RWPE2 (cell line): ENCODE measurements at regions not wholly inside any gene's neighbourhood (a gene's known extent, or its start where the extent isn't known, plus 50 kb on each side); places are given as distances from the start of the nearest gene placed in this dataset.

ENCODE experiments used
- ATAC-seq: fragments of 200-7000 bp; cut with Tn5 transposase; 3 replicates; pipeline ENCODE4 v1.9.1; 2021; ENCODE audit warnings: low read depth
- DNase-seq: peaks from one replicate; pipeline ENCODE4 v3.0.0-alpha.2; 2020; ENCODE audit warnings: low spot score
- H3K27ac ChIP-seq: fragments of 450-650 bp; 2 replicates; pipeline ENCODE4 v1.5.1; 2017; ENCODE audit warnings: mild to moderate bottlenecking; ENCODE audit not compliant: poor library complexity, severe bottlenecking
- H3K27me3 ChIP-seq: fragments of 250-450 bp; sonication (Bioruptor Pico); 2 replicates; pipeline ENCODE4 v1.5.1; 2021; ENCODE audit warnings: mild to moderate bottlenecking, moderate library complexity; ENCODE audit not compliant: insufficient read depth, poor library complexity, severe bottlenecking
- H3K36me3 ChIP-seq: fragments of 250-450 bp; sonication (Bioruptor Pico); 2 replicates; pipeline ENCODE4 v1.5.1; 2020; ENCODE audit warnings: low read depth, mild to moderate bottlenecking, moderate library complexity
- H3K4me1 ChIP-seq: fragments of 250-450 bp; sonication (Bioruptor Pico); 2 replicates; pipeline ENCODE4 v1.5.1; 2021; ENCODE audit warnings: mild to moderate bottlenecking, moderate library complexity; ENCODE audit not compliant: insufficient read depth, poor library complexity, severe bottlenecking
- H3K4me3 ChIP-seq: fragments of 250-450 bp; sonication (Bioruptor Pico); 2 replicates; pipeline ENCODE4 v1.5.1; 2021; ENCODE audit warnings: mild to moderate bottlenecking, moderate library complexity; ENCODE audit not compliant: severe bottlenecking
- H3K9me3 ChIP-seq: fragments of 250-450 bp; sonication (Bioruptor Pico); 2 replicates; pipeline ENCODE4 v1.5.1; 2021; ENCODE audit warnings: mild to moderate bottlenecking, moderate library complexity; ENCODE audit not compliant: severe bottlenecking
- TF ChIP-seq, protein P1 (sequence below): fragments of 450-650 bp; IDR thresholded peaks from one replicate; pipeline ENCODE4 v1.5.1; 2017; ENCODE audit warnings: mild to moderate bottlenecking, moderate library complexity; ENCODE audit not compliant: poor library complexity, severe bottlenecking

DNA sequence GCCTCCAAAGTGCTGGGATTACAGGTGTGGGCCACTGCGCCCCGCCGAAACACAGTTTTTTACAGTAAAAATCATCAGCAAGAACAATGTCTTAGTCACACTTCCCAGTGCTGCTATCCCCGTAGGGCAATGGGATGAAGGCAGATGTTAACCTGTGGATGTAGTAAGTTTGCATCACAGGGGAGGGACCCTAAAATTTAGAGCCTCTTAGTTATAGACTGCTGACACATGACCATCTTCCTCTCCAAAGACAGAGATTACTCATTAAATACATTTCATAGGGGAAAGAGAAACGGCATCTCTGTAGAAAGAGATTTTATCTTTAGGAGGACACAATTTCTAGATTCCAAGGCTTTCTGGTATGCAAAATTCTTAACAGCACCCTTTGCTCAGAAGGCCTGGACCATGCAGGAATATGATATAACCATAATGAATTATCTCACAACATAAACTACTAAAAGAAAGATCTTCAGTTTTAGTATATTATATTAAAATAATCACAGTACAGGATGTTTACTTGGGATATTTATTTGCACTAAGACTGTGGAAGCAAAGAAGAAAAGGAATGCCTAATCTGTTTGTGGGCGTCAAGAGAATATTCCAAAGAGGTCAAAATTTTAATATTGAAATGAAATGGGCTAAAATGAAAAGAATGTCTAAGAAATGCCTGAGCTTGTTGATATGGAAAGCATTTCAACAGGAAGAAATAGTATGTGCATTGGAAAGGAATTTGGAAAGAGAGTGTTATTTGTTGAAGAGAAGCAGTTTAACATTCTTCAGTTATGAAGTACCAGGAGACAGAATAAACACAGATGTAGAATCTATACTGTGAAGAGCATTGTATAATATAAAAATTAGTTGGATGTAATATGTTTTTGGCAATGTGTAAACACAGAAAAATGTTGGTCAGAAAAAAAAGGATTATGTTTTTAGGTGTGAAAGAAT lies 1228.3 kb upstream of the CHAC2 start:
- TF ChIP-seq, protein P1, sequence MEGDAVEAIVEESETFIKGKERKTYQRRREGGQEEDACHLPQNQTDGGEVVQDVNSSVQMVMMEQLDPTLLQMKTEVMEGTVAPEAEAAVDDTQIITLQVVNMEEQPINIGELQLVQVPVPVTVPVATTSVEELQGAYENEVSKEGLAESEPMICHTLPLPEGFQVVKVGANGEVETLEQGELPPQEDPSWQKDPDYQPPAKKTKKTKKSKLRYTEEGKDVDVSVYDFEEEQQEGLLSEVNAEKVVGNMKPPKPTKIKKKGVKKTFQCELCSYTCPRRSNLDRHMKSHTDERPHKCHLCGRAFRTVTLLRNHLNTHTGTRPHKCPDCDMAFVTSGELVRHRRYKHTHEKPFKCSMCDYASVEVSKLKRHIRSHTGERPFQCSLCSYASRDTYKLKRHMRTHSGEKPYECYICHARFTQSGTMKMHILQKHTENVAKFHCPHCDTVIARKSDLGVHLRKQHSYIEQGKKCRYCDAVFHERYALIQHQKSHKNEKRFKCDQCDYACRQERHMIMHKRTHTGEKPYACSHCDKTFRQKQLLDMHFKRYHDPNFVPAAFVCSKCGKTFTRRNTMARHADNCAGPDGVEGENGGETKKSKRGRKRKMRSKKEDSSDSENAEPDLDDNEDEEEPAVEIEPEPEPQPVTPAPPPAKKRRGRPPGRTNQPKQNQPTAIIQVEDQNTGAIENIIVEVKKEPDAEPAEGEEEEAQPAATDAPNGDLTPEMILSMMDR: no peak
- ATAC-seq: peak; percentile 33; the same call in 1 of the 3 replicates
- Histone ChIP-seq H3K4me1 (peaks cover 4% of the 10 kb centered on the region), H3K4me3 (no peak overlapping the region), H3K27ac (no peak overlapping the region), H3K36me3 (no peaks in the 10 kb centered on the region), H3K9me3 (no peaks in the 10 kb centered on the region), H3K27me3 (peaks cover 3% of the 10 kb centered on the region)
- no peak for DNase-seq

DNA sequence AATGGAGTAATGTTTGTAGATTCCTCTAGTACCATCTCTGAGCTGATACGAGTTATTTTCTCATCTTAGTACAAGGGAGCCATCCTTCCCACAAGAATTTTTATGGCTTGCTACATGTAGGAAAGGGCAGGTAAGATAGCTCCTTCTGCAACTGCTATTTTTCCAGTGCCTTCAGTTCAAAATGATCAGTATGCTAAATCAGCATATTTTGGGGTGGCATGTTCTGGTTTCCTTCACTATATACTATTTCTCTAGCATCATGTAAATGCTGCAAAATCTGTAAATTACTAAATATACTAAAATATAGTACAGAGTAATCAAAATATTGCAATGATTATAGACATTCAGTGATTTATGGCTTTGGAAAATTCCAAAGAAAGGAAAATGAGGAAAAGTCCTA lies 1230.0 kb upstream of the CHAC2 start:
- DNase-seq: no peak
- Histone ChIP-seq H3K9me3 (no peaks in the 10 kb centered on the region), H3K4me1 (peaks cover 4% of the 10 kb centered on the region), H3K27me3 (peaks cover 3% of the 10 kb centered on the region), H3K4me3 (no peak overlapping the region), H3K27ac (no peak overlapping the region), H3K36me3 (no peaks in the 10 kb centered on the region)
- TF ChIP-seq, protein P1: no peak
- no peak for ATAC-seq

DNA sequence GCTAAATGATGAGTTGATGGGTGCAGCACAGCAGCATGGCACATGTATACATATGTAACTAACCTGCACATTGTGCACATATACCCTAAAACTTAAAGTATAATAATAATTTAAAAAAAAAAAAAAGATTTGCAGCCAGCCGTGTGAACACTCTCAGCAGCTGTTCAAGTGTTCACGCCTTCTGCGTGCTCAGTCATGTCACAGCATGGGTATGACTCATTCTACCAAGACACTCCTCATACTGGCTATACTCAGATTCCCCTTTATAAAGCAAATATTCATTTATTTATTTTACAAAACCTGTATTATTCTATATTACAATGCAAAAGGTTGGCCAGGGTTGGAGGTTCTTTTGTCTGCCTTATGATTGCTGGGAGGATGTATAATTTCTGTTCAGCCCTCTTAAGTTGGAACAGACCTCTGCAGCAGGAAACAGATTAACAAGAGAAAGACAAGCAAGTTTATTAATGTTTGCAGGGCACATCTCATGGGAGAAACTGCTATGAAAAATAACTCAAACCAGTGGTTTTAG lies 1230.6 kb upstream of the CHAC2 start:
- TF ChIP-seq, protein P1: no peak
- Histone ChIP-seq H3K9me3 (no peaks in the 10 kb centered on the region), H3K4me1 (peaks cover 4% of the 10 kb centered on the region), H3K27ac (no peak overlapping the region), H3K36me3 (no peaks in the 10 kb centered on the region), H3K4me3 (no peak overlapping the region), H3K27me3 (peaks cover 3% of the 10 kb centered on the region)
- no peak for DNase-seq
- peak; percentile 73; the same call in 2 of the 3 replicates for ATAC-seq

DNA sequence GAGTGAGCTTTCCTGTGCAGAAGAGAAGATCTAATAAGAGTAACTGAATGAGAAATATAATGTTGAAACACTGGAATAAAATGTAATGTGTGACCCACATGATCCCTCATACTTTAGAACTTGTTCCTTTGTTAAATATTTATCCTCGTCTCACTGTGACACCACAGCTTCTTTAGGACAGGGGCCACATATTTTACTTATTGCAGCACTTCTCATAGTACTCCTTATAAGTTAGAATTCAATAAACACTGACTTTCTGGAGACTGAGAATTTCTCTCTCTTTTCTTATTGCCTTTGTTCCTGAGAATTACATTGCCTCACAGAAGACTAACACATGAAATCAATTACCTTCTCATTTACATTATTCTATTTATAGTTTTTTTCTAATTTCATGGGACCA lies 1234.6 kb upstream of the CHAC2 start:
- Histone ChIP-seq H3K36me3 (no peaks in the 10 kb centered on the region), H3K27ac (no peak overlapping the region), H3K4me1 (no peaks in the 10 kb centered on the region)

More for the DNA sequence above, 1234.6 kb upstream of the CHAC2 start:
- TF ChIP-seq, protein P1: no peak
- Histone ChIP-seq H3K9me3 (no peaks in the 10 kb centered on the region), H3K27me3 (no peaks in the 10 kb centered on the region), H3K4me3 (no peak overlapping the region)
- ATAC-seq (no peak), DNase-seq (no peak)
